Body of pancreas (tissue), 4 donors: ENCODE measurements at regions not wholly inside any gene's neighbourhood (a gene's known extent, or its start where the extent isn't known, plus 50 kb on each side); places are given as distances from the start of the nearest gene placed in this dataset.

Experiments used
- CTCF ChIP-seq, 7 experiments: fragments of 450-650 bp in 4 of 7; fragments of 200-600 bp in 3 of 7; sonication (generic) in 3 of 7; IDR thresholded peaks; one replicate each; pipeline ENCODE4 v1.5.1; 2016 to 2019; ENCODE audit warnings: antibody characterized with exemption in 7 of 7
- POLR2A ChIP-seq, 3 donors: fragments of 450-650 bp; IDR thresholded peaks; one replicate each; pipeline ENCODE4 v1.6.1; 2016; ENCODE audit warnings: antibody characterized with exemption in 3 of 3, mild to moderate bottlenecking in 2 of 3

GRCh38 chr20:60505423-60505822 lies 547.2 kb downstream of the CDH26 start:
- TF ChIP-seq CTCF (IDR thresholded peaks at IDR 0.05) (no peak), POLR2A (IDR thresholded peaks at IDR 0.05) (no peak)
